IMR-90 (cell line): ENCODE measurements at regions not wholly inside any gene's neighbourhood (a gene's known extent, or its start where the extent isn't known, plus 50 kb on each side); places are given as distances from the start of the nearest gene placed in this dataset.

Experiments used
- ATAC-seq: fragments of 200-7000 bp; cut with Tn5 transposase; 2 replicates; pipeline ENCODE4 v1.9.1; 2020; ENCODE audit warnings: low read depth, mild to moderate bottlenecking, moderate library complexity
- BruUV-seq: library from RNA; stranded (reverse); fragments of 400-500 nt; replicated peaks from 2 replicates; lab custom pipeline; 2021; lab: Mats Ljungman, UMichigan
- CTCF ChIA-PET: fragments of 300-600 bp; formaldehyde crosslinking; extraction: SDS; loops from one replicate; lab custom pipeline; 2021; ENCODE audit warnings: antibody characterized with exemption; lab: Yijun Ruan, JAX
- POLR2A ChIA-PET: fragments of 300-600 bp; sonication (Branson Sonifier 250); formaldehyde crosslinking; loops from one replicate; lab custom pipeline; 2022; ENCODE audit warnings: antibody characterized with exemption; ENCODE audit not compliant: unreplicated experiment; lab: Charles Lee
- DNase-seq: peaks from one replicate; pipeline ENCODE4 v3.0.0; 2013
- H2AFZ ChIP-seq: replicated peaks from 2 replicates; pipeline ENCODE3; 2013; ENCODE audit warnings: low read length, mild to moderate bottlenecking; ENCODE audit not compliant: poor library complexity
- H2AK5ac ChIP-seq: 2 replicates; pipeline ENCODE4 v1.6.1; 2013; ENCODE audit warnings: low read depth, low read length, inconsistent platforms
- H2AK9ac ChIP-seq: replicated peaks from 2 replicates; pipeline ENCODE3; 2013; ENCODE audit warnings: mild to moderate bottlenecking, low read depth, low read length, moderate library complexity; ENCODE audit not compliant: poor library complexity
- H2BK120ac ChIP-seq: 2 replicates; pipeline ENCODE4 v1.6.1; 2013; ENCODE audit warnings: low read depth, low read length, inconsistent platforms
- H2BK15ac ChIP-seq: 3 replicates; pipeline ENCODE4 v1.6.1; 2013; ENCODE audit warnings: low read depth, low read length, inconsistent platforms
- H2BK20ac ChIP-seq: 2 replicates; pipeline ENCODE4 v1.6.1; 2013; ENCODE audit warnings: low read depth, mild to moderate bottlenecking, inconsistent platforms, low read length, moderate library complexity
- H2BK5ac ChIP-seq: 2 replicates; pipeline ENCODE4 v1.6.1; 2013; ENCODE audit warnings: mild to moderate bottlenecking, low read depth, low read length, inconsistent platforms; ENCODE audit not compliant: poor library complexity, severe bottlenecking
- H3K14ac ChIP-seq: replicated peaks from 2 replicates; pipeline ENCODE4 v1.6.1; 2013; ENCODE audit warnings: low read depth, low read length, inconsistent platforms
- H3K18ac ChIP-seq: 2 replicates; pipeline ENCODE4 v1.6.1; 2013; ENCODE audit warnings: low read depth, low read length, control low read depth
- H3K23ac ChIP-seq: 2 replicates; pipeline ENCODE4 v1.6.1; 2013; ENCODE audit warnings: low read depth, low read length, inconsistent platforms
- H3K27ac ChIP-seq: 2 replicates; pipeline ENCODE4 v1.5.1; 2013; ENCODE audit warnings: mild to moderate bottlenecking, control low read depth, low read length; ENCODE audit not compliant: insufficient read depth
- H3K27me3 ChIP-seq: 2 replicates; pipeline ENCODE4 v1.6.1; 2013; ENCODE audit warnings: low read length; ENCODE audit not compliant: control insufficient read depth, insufficient read depth
- H3K36me3 ChIP-seq: 2 replicates; pipeline ENCODE4 v1.6.1; 2013; ENCODE audit warnings: low read length, mixed read lengths; ENCODE audit not compliant: control insufficient read depth, insufficient read depth
- H3K4ac ChIP-seq: 2 replicates; pipeline ENCODE4 v1.6.1; 2013; ENCODE audit warnings: low read depth, low read length, inconsistent platforms
- H3K4me1 ChIP-seq: 2 replicates; pipeline ENCODE4 v1.6.1; 2013; ENCODE audit warnings: low read length, mixed read lengths; ENCODE audit not compliant: control insufficient read depth, insufficient read depth
- H3K4me2 ChIP-seq: 2 replicates; pipeline ENCODE4 v1.6.1; 2013; ENCODE audit warnings: low read depth, mild to moderate bottlenecking, control low read depth, low read length, moderate library complexity
- H3K4me3 ChIP-seq: 2 replicates; pipeline ENCODE4 v1.5.1; 2013; ENCODE audit warnings: low read depth, mild to moderate bottlenecking, control low read depth, low read length, moderate library complexity; ENCODE audit not compliant: insufficient read depth
- H3K56ac ChIP-seq: 2 replicates; pipeline ENCODE4 v1.6.1; 2013; ENCODE audit warnings: low read length, inconsistent platforms; ENCODE audit not compliant: insufficient read depth; ENCODE audit errors: extremely low read depth
- H3K79me1 ChIP-seq, 2 experiments: 2 replicates each; pipeline ENCODE4 v1.6.1; 2013; ENCODE audit warnings: low read length in 2 of 2, inconsistent platforms in 1 of 2, low read depth in 1 of 2
- H3K9ac ChIP-seq: 2 replicates; pipeline ENCODE4 v1.6.1; 2013; ENCODE audit warnings: low read depth, low read length, control low read depth
- H3K9me1 ChIP-seq: 2 replicates; pipeline ENCODE4 v1.6.1; 2013; ENCODE audit warnings: low read length, inconsistent platforms; ENCODE audit not compliant: insufficient read depth
- H3K9me3 ChIP-seq: 2 replicates; pipeline ENCODE4 v1.6.1; 2013; ENCODE audit warnings: low read length; ENCODE audit not compliant: control insufficient read depth, insufficient read depth
- H4K20me1 ChIP-seq: 2 replicates; pipeline ENCODE4 v1.6.1; 2013; ENCODE audit warnings: low read length, inconsistent platforms; ENCODE audit not compliant: insufficient read depth
- H4K5ac ChIP-seq: 2 replicates; pipeline ENCODE4 v1.6.1; 2013; ENCODE audit warnings: mild to moderate bottlenecking, low read depth, low read length, control low read depth
- H4K8ac ChIP-seq, 2 experiments: 2 replicates each; pipeline ENCODE4 v1.6.1; 2013; ENCODE audit warnings: low read depth in 2 of 2, low read length in 2 of 2, control low read depth in 1 of 2, inconsistent platforms in 1 of 2
- H4K91ac ChIP-seq: 2 replicates; pipeline ENCODE4 v1.6.1; 2013; ENCODE audit warnings: low read depth, low read length, inconsistent platforms; ENCODE audit not compliant: insufficient read depth
- BHLHE40 ChIP-seq: fragments of 150-350 bp; IDR thresholded peaks from 2 replicates; pipeline ENCODE4 v1.6.1; 2016; ENCODE audit warnings: mild to moderate bottlenecking, low read depth, low read length
- CEBPB ChIP-seq: IDR thresholded peaks from 2 replicates; pipeline ENCODE4 v1.6.1; 2012; ENCODE audit warnings: low read depth, low read length, improper control_type of control experiment
- CHD1 ChIP-seq: IDR thresholded peaks from 2 replicates; pipeline ENCODE4 v1.6.1; 2012; ENCODE audit warnings: low read depth, low read length, improper control_type of control experiment
- CTCF ChIP-seq: conservative IDR thresholded peaks from 2 replicates; pipeline ENCODE4 v1.5.1; 2012; ENCODE audit warnings: mild to moderate bottlenecking, low read depth, low read length, improper control_type of control experiment
- MAFK ChIP-seq: IDR thresholded peaks from 2 replicates; pipeline ENCODE4 v1.6.1; 2012; ENCODE audit warnings: low read depth, low read length, improper control_type of control experiment
- MAZ ChIP-seq: IDR thresholded peaks from 2 replicates; pipeline ENCODE4 v1.6.1; 2012; ENCODE audit warnings: low read depth, mild to moderate bottlenecking, low read length, improper control_type of control experiment, moderate library complexity, borderline replicate concordance
- MXI1 ChIP-seq: IDR thresholded peaks from 2 replicates; pipeline ENCODE4 v1.6.1; 2012; ENCODE audit warnings: low read depth, mild to moderate bottlenecking, low read length, moderate library complexity, borderline replicate concordance
- NFE2L2 ChIP-seq: fragments of 150-350 bp; IDR thresholded peaks from 2 replicates; pipeline ENCODE4 v1.6.1; 2016; ENCODE audit warnings: low read depth, mild to moderate bottlenecking, low read length
- POLR2A ChIP-seq: IDR thresholded peaks from 2 replicates; pipeline ENCODE4 v1.6.1; 2012; ENCODE audit warnings: mild to moderate bottlenecking, low read depth, low read length
- RAD21 ChIP-seq: IDR thresholded peaks from 2 replicates; pipeline ENCODE4 v1.6.1; 2012; ENCODE audit warnings: low read length, improper control_type of control experiment
- USF2 ChIP-seq: fragments of 150-350 bp; IDR thresholded peaks from 2 replicates; pipeline ENCODE4 v1.6.1; 2017; ENCODE audit warnings: mild to moderate bottlenecking, antibody characterized with exemption, low read length, low read depth
- WGBS, 2 experiments: methylation state at CpG; one replicate each; pipeline versions ENCODE4 v1.1.5 to v1.1.7; 2013; ENCODE audit warnings: missing lambda C conversion rate in 2 of 2; ENCODE audit not compliant: insufficient read length in 1 of 2; ENCODE audit errors: extremely low coverage in 2 of 2; 5-methylcytosine and 5-hydroxymethylcytosine counted together
- dilution Hi-C: fragments of 300-500 bp; cut with HindIII; formaldehyde crosslinking; loops from one replicate; pipeline ENCODE4 v1.14.3; 2018; ENCODE audit warnings: low sequenced_read_pairs; ENCODE audit not compliant: unreplicated experiment
- in situ Hi-C: fragments of 300-500 bp; cut with MboI; formaldehyde crosslinking; loops from 3 replicates; pipeline ENCODE4 v1.14.3; 2019; ENCODE audit warnings: low sequenced_read_pairs, inconsistent platforms, mixed read lengths
- intact Hi-C: fragments of 100-400 bp; cut with micrococcal nuclease; formaldehyde crosslinking; loops from 2 replicates; pipeline ENCODE4 v1.10.0; 2022

DNA sequence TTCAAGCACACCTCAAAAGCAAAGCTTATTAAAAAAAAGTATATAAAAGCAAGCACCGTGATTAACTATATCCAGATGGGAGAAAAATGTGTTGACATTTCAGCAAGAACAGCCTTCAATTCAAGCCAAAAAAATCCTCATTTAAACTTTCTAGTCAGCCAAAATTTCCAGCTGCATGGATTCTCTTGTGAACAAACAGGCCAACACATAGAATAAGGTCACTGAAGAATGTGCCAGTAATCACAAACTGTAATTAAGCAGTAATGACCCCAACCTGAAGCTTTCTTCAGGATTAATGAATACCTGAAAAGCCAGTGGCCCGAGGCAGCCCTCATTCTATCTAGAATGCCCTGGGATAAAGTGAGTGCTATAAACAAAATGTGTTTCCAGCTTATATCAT is 130.7 kb upstream of the KCNMB2 start:
- Histone ChIP-seq H3K56ac (no peak overlapping the region), H2BK20ac (no peak overlapping the region), H2AK9ac (no peak overlapping the region), H3K79me1 (no peaks in the 10 kb centered on the region), H3K9me1 (no peaks in the 10 kb centered on the region), H4K91ac (no peak overlapping the region), H3K4ac (no peak overlapping the region), H4K20me1 (no peaks in the 10 kb centered on the region), H3K4me1 (peaks cover 7% of the 10 kb centered on the region; the same call in 1 of the 2 replicates), H2BK5ac (no peak overlapping the region), H3K9ac (no peak overlapping the region), H2AFZ (no peak overlapping the region), H4K5ac (no peak overlapping the region), H3K14ac (no peak overlapping the region), H2AK5ac (no peak overlapping the region), H3K4me3 (no peak overlapping the region), H2BK120ac (no peak overlapping the region), H3K23ac (no peak overlapping the region), H3K4me2 (no peak overlapping the region), H3K27me3 (no peaks in the 10 kb centered on the region; the same call in 1 of the 2 replicates), H3K9me3 (no peaks in the 10 kb centered on the region), H3K27ac (no peak overlapping the region), H2BK15ac (no peak overlapping the region), H3K18ac (no peak overlapping the region), H4K8ac (no peak overlapping the region; a peak in 1 of 4 replicates), H3K36me3 (no peaks in the 10 kb centered on the region)
- ChIA-PET CTCF (interaction anchor here (1.8 kb wide), 1 partner anchor 31 kb away, joined by 5 read pairs; no protein-coding TSS in a partner anchor), POLR2A (interaction anchor here (0.6 kb wide), 1 partner anchor 64 kb away, joined by 3 read pairs; no protein-coding TSS in a partner anchor)
- DNase-seq (no peak), ATAC-seq (peak; percentile 15; the same call in 1 of the 2 replicates)
- dilution Hi-C loops = no loop called here
- TF ChIP-seq CHD1 (no peak), BHLHE40 (no peak), RAD21 (no peak), MAZ (no peak), NFE2L2 (no peak), MAFK (no peak), CTCF (no peak), USF2 (no peak), MXI1 (no peak), POLR2A (no peak), CEBPB (no peak)
- in situ Hi-C loops = no loop called here
- BruUV-seq = no TSS peak
- no CpG with 5 or more reads among the region's 2 CpGs for WGBS, 2 experiments
- intact Hi-C loops = no loop called here
